K562 (cell line): ENCODE measurements at regions not wholly inside any gene's neighbourhood (a gene's known extent, or its start where the extent isn't known, plus 50 kb on each side); places are given as distances from the start of the nearest gene placed in this dataset.

Source experiments
- ATAC-seq: fragments of 200-7000 bp; cut with Tn5 transposase; 3 replicates; pipeline ENCODE4 v1.9.1; 2020; ENCODE audit warnings: moderate library complexity
- BruUV-seq: library from RNA; stranded (reverse); fragments of 400-500 nt; replicated peaks from 2 replicates; lab custom pipeline; 2021; lab: Mats Ljungman, UMichigan
- CTCF ChIA-PET: fragments of 300-600 bp; formaldehyde crosslinking; extraction: SDS; loops from one replicate; lab custom pipeline; 2021; ENCODE audit warnings: low intra/inter-chr PET ratio; lab: Yijun Ruan, JAX
- POLR2A ChIA-PET: fragments of 300-600, 350-650 bp; sonication (Branson Sonifier 250); formaldehyde crosslinking; extraction: SDS; loops from one replicate; lab custom pipeline; 2021; ENCODE audit warnings: antibody characterized with exemption, inconsistent platforms; lab: Yijun Ruan, JAX
- DNase-seq, 4 experiments: peaks; one replicate each; pipeline versions ENCODE4 v3.0.0 to v3.0.0-alpha.2; 2011 to 2018; ENCODE audit warnings: low spot score in 3 of 4, mixed read lengths in 3 of 4; ENCODE audit errors: extremely low read depth in 1 of 4
- FAIRE-seq: peaks from 2 replicates; lab custom pipeline; 2011; peaks lifted over from hg19 to GRCh38; lab: Jason Lieb, UNC
- H2AFZ ChIP-seq: 2 replicates; pipeline ENCODE4 v1.6.0; 2011; ENCODE audit warnings: low read depth, low read length, control low read depth, inconsistent platforms
- H3K27ac ChIP-seq: fragments of 200-600 bp; 3 replicates; pipeline ENCODE4 v1.8.0; 2011; ENCODE audit warnings: low read depth, mild to moderate bottlenecking, control low read depth, inconsistent platforms, low read length, moderate library complexity, mixed read lengths; ENCODE audit errors: extremely low read depth
- H3K27me3 ChIP-seq, 2 experiments: fragments of 300-600 bp in 1 of 2; 2 replicates in 1 of 2; 3 replicates in 1 of 2; pipeline versions ENCODE4 v1.6.0 to v1.8.0; 2011; ENCODE audit warnings: inconsistent platforms in 2 of 2, low read length in 2 of 2, mild to moderate bottlenecking in 1 of 2, mixed read lengths in 1 of 2, moderate library complexity in 1 of 2; ENCODE audit not compliant: control insufficient read depth in 2 of 2, insufficient read depth in 2 of 2
- H3K36me3 ChIP-seq: fragments of 300-600 bp; 3 replicates; pipeline ENCODE4 v1.8.0; 2011; ENCODE audit warnings: mild to moderate bottlenecking, low read length, inconsistent platforms; ENCODE audit not compliant: control insufficient read depth, insufficient read depth
- H3K4me1 ChIP-seq, 2 experiments: fragments of 200-600 bp in 1 of 2; replicated peaks in 1 of 2; 2 replicates in 1 of 2; 3 replicates in 1 of 2; pipeline versions ENCODE4 v1.5.1 to v1.8.0; 2011; ENCODE audit warnings: inconsistent platforms in 2 of 2, low read length in 2 of 2, mild to moderate bottlenecking in 1 of 2, mixed read lengths in 1 of 2, moderate library complexity in 1 of 2; ENCODE audit not compliant: control insufficient read depth in 2 of 2, insufficient read depth in 2 of 2
- H3K4me2 ChIP-seq: 2 replicates; pipeline ENCODE4 v1.6.1; 2011; ENCODE audit warnings: low read length, control low read depth, inconsistent platforms, mixed read lengths; ENCODE audit not compliant: insufficient read depth
- H3K4me3 ChIP-seq: fragments of 200-600 bp; sonication (generic), shearing (Covaris generic); 2 replicates; pipeline ENCODE4 v1.5.1; 2016; ENCODE audit warnings: control low read depth, inconsistent platforms
- H3K79me2 ChIP-seq: fragments of 200-600 bp; 3 replicates; pipeline ENCODE4 v1.8.0; 2011; ENCODE audit warnings: low read length, inconsistent platforms; ENCODE audit not compliant: control insufficient read depth, insufficient read depth
- H3K9ac ChIP-seq, 2 experiments: 2 replicates each; pipeline versions ENCODE4 v1.6.0 to v1.6.1; 2011; ENCODE audit warnings: low read depth in 2 of 2, low read length in 2 of 2, control low read depth in 1 of 2, inconsistent platforms in 1 of 2, mild to moderate bottlenecking in 1 of 2, mixed read lengths in 1 of 2; ENCODE audit not compliant: insufficient read depth in 1 of 2
- H3K9me1 ChIP-seq: one replicate; pipeline ENCODE4 v1.6.0; 2011; ENCODE audit warnings: inconsistent platforms, mild to moderate bottlenecking, low read length, moderate library complexity; ENCODE audit not compliant: control insufficient read depth, insufficient read depth
- H3K9me3 ChIP-seq: replicated peaks from 2 replicates; pipeline ENCODE4 v1.5.1; 2011; ENCODE audit warnings: low read depth, low read length, inconsistent platforms; ENCODE audit not compliant: control insufficient read depth, insufficient read depth
- H4K20me1 ChIP-seq: replicated peaks from 2 replicates; pipeline ENCODE4 v1.6.1; 2011; ENCODE audit warnings: low read length, inconsistent platforms, mixed read lengths; ENCODE audit not compliant: control insufficient read depth, insufficient read depth
- BRF2 ChIP-seq: IDR thresholded peaks from 3 replicates; pipeline ENCODE4 v1.6.1; 2011; ENCODE audit warnings: borderline replicate concordance, mild to moderate bottlenecking; ENCODE audit not compliant: insufficient read length, insufficient read depth
- NR1H2 ChIP-seq: sonication (generic); formaldehyde crosslinking; IDR thresholded peaks from 2 replicates; pipeline ENCODE4 v1.4.0; 2020; ENCODE audit warnings: mild to moderate bottlenecking, missing genetic modification reagents
- NR2C2 ChIP-seq, 2 experiments: fragments of 200-800 bp in 1 of 2; sonication (Bioruptor generic) in 1 of 2; sonication (generic) in 1 of 2; formaldehyde crosslinking in 1 of 2; IDR thresholded peaks; 2 replicates each; pipeline versions ENCODE4 v1.6.1 to v1.8.0; 2016 to 2022; ENCODE audit warnings: mild to moderate bottlenecking in 1 of 2, missing compliant biosample characterization in 1 of 2, missing genetic modification characterization in 1 of 2, missing genetic modification reagents in 1 of 2
- SRSF9 ChIP-seq: fragments of 200-400 bp; formaldehyde crosslinking; IDR thresholded peaks from 2 replicates; pipeline ENCODE4 v1.6.1; 2017; ENCODE audit warnings: low read depth, low read length, borderline replicate concordance
- ZNF77 ChIP-seq: fragments of 250-450 bp; sonication (Bioruptor Pico); IDR thresholded peaks from 2 replicates; pipeline ENCODE4 v1.5.0; 2020
- WGBS: fragments of 100-300 bp; shearing (Covaris generic); methylation state at CpG from one replicate; pipeline ENCODE4 v1.1.6; 2016; ENCODE audit warnings: low coverage, mixed read lengths; ENCODE audit not compliant: insufficient coverage; ENCODE audit errors: missing lambda C conversion rate; 5-methylcytosine and 5-hydroxymethylcytosine counted together
- in situ Hi-C: fragments of 300-500 bp; cut with MboI; formaldehyde crosslinking; loops from 4 replicates; pipeline ENCODE4 v1.15.0; 2018; ENCODE audit warnings: inconsistent platforms, mixed read lengths
- intact Hi-C: fragments of 100-400 bp; cut with micrococcal nuclease; formaldehyde crosslinking; loops from 2 replicates; pipeline ENCODE4 v1.14.2; 2022
- TF ChIP-seq, protein P1 (sequence below), 2 experiments: fragments of 250-450 bp in 1 of 2; fragments of 450-650 bp in 1 of 2; sonication (Bioruptor Pico) in 1 of 2; IDR thresholded peaks; 2 replicates each; pipeline versions ENCODE4 v1.6.1 to v1.8.0; 2016 to 2021; ENCODE audit warnings: mild to moderate bottlenecking in 2 of 2, moderate library complexity in 2 of 2, missing compliant biosample characterization in 1 of 2, missing genetic modification characterization in 1 of 2
- TF ChIP-seq, protein P2 (sequence below): fragments of 250-450 bp; sonication (Bioruptor Pico); IDR thresholded peaks from 2 replicates; pipeline ENCODE4 v1.8.0; 2022; ENCODE audit warnings: inconsistent platforms, mild to moderate bottlenecking, moderate library complexity, borderline replicate concordance

DNA sequence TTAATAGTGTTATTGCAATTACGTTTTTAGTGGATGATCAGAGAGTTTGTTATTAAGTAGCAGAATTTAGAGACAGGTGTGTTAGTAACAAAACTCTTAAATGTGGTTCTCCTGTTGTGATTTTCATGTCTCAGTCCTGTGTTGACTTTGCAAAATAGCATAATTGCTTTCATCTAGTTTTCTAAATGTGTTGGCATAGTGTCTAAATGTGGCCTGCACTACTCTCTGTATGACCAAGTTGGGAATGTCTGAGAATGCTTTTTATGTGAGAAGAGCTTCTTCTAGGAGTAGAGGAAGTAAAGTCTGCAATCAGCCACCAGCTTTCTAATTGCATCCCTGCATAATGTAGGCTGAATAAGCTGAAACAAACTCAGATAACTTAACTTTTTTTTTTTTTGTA, 158.6 kb upstream of the FAT1 start:
- Histone ChIP-seq H3K79me2 (peaks cover 11% of the 10 kb centered on the region), H2AFZ (no peak overlapping the region), H4K20me1 (no peaks in the 10 kb centered on the region), H3K9ac (no peak overlapping the region), H3K9me1 (no peaks in the 10 kb centered on the region), H3K9me3 (no peaks in the 10 kb centered on the region), H3K27ac (no peak overlapping the region), H3K4me2 (no peak overlapping the region), H3K27me3 (no peaks in the 10 kb centered on the region), H3K4me3 (no peak overlapping the region), H3K36me3 (peaks cover 7% of the 10 kb centered on the region), H3K4me1 (peaks cover 3 to 5% of the 10 kb centered on the region in 2 experiments; a peak in 2 of 5 replicates)
- no peak for TF ChIP-seq SRSF9
- TF ChIP-seq, protein P1, sequence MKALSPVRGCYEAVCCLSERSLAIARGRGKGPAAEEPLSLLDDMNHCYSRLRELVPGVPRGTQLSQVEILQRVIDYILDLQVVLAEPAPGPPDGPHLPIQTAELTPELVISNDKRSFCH (CRISPR knock-in tag; IDR thresholded peaks at IDR 0.05), result no peak
- TF ChIP-seq, protein P1 (tag; IDR thresholded peaks at IDR 0.05), result no peak
- TF ChIP-seq, protein P2, sequence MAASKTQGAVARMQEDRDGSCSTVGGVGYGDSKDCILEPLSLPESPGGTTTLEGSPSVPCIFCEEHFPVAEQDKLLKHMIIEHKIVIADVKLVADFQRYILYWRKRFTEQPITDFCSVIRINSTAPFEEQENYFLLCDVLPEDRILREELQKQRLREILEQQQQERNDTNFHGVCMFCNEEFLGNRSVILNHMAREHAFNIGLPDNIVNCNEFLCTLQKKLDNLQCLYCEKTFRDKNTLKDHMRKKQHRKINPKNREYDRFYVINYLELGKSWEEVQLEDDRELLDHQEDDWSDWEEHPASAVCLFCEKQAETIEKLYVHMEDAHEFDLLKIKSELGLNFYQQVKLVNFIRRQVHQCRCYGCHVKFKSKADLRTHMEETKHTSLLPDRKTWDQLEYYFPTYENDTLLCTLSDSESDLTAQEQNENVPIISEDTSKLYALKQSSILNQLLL (CRISPR knock-in tag), result no peak
- no peak for TF ChIP-seq BRF2
- TF ChIP-seq ZNF77 (CRISPR knock-in tag), result no peak
- no peak for TF ChIP-seq NR1H2
- TF ChIP-seq NR2C2 (CRISPR knock-in tag; IDR thresholded peaks at IDR 0.05), result no peak
- TF ChIP-seq NR2C2 (tag; IDR thresholded peaks at IDR 0.05), result no peak
- intact Hi-C loops (no loop called here), in situ Hi-C loops (no loop called here)
- BruUV-seq, result no TSS peak
- 58% methylated on average over 1 of the region's 1 CpG for WGBS
- ChIA-PET CTCF (no interaction called here), POLR2A (interaction anchor here (0.5 to 0.8 kb wide), 2 partner anchors 23 to 393 kb away, joined by 3 read pairs; no protein-coding TSS in a partner anchor)
- FAIRE-seq (no peak), DNase-seq (no peak), ATAC-seq (no peak)
